Neural cell (in vitro differentiated cells): ENCODE measurements at regions not wholly inside any gene's neighbourhood (a gene's known extent, or its start where the extent isn't known, plus 50 kb on each side); places are given as distances from the start of the nearest gene placed in this dataset.

Source experiments
- H2AFZ ChIP-seq: fragments of 200-600, 300-800 bp; sonication (generic), shearing (Covaris generic); 2 replicates; pipeline ENCODE4 v1.6.0; 2014; ENCODE audit warnings: low read depth, mild to moderate bottlenecking, antibody characterized with exemption, low read length, moderate library complexity
- H3F3A ChIP-seq: fragments of 200-600 bp; shearing (Covaris generic); 2 replicates; pipeline ENCODE4 v1.6.1; 2016; ENCODE audit warnings: mild to moderate bottlenecking, moderate library complexity, mixed read lengths, antibody characterized with exemption, low read length; ENCODE audit not compliant: insufficient read depth, poor library complexity, severe bottlenecking
- H3K27ac ChIP-seq: fragments of 200-600, 300-800 bp; sonication (generic), shearing (Covaris generic); 2 replicates; pipeline ENCODE4 v1.5.1; 2014; ENCODE audit warnings: mild to moderate bottlenecking, low read length, moderate library complexity
- H3K27me3 ChIP-seq: fragments of 300-800, 200-600 bp; sonication (generic), shearing (Covaris generic); 2 replicates; pipeline ENCODE4 v1.6.0; 2014; ENCODE audit warnings: mild to moderate bottlenecking, low read depth, low read length, moderate library complexity; ENCODE audit not compliant: insufficient read depth
- H3K36me3 ChIP-seq: fragments of 300-800, 200-600 bp; sonication (generic), shearing (Covaris generic); 2 replicates; pipeline ENCODE4 v1.5.1; 2014; ENCODE audit warnings: mild to moderate bottlenecking, antibody characterized with exemption, low read length, moderate library complexity; ENCODE audit not compliant: insufficient read depth
- H3K4me2 ChIP-seq: fragments of 300-800, 200-600 bp; sonication (generic), shearing (Covaris generic); 2 replicates; pipeline ENCODE4 v1.6.0; 2014; ENCODE audit warnings: mild to moderate bottlenecking, low read length
- H3K4me3 ChIP-seq: fragments of 300-800, 200-600 bp; sonication (generic), shearing (Covaris generic); 2 replicates; pipeline ENCODE4 v1.5.1; 2014; ENCODE audit warnings: mild to moderate bottlenecking, low read length, moderate library complexity
- H3K79me2 ChIP-seq: fragments of 200-600 bp; shearing (Covaris generic); replicated peaks from 2 replicates; pipeline ENCODE4 v1.6.0; 2014; ENCODE audit warnings: mild to moderate bottlenecking, low read length, moderate library complexity; ENCODE audit not compliant: insufficient read depth
- H3K9ac ChIP-seq: fragments of 300-800, 200-600 bp; sonication (generic), shearing (Covaris generic); 2 replicates; pipeline ENCODE4 v1.6.1; 2016; ENCODE audit warnings: mild to moderate bottlenecking, low read length, mixed read lengths
- H3K9me2 ChIP-seq: fragments of 200-600 bp; shearing (Covaris generic); 2 replicates; pipeline ENCODE4 v1.6.1; 2016; ENCODE audit warnings: mild to moderate bottlenecking, low read length, mixed read lengths; ENCODE audit not compliant: insufficient read depth
- H3K9me3 ChIP-seq: fragments of 200-600, 300-800 bp; sonication (generic), shearing (Covaris generic); 2 replicates; pipeline ENCODE4 v1.6.1; 2016; ENCODE audit warnings: mild to moderate bottlenecking, mixed run types, low read length, moderate library complexity, mixed read lengths
- H4K20me1 ChIP-seq: fragments of 200-600 bp; shearing (Covaris generic); 2 replicates; pipeline ENCODE4 v1.6.1; 2016; ENCODE audit warnings: mild to moderate bottlenecking, mixed run types; ENCODE audit not compliant: insufficient read depth
- CTCF ChIP-seq: fragments of 450-650 bp; IDR thresholded peaks from 2 replicates; pipeline ENCODE4 v1.5.1; 2014; ENCODE audit warnings: antibody characterized with exemption, mild to moderate bottlenecking, moderate library complexity; ENCODE audit not compliant: poor library complexity, severe bottlenecking
- EP300 ChIP-seq: fragments of 450-650 bp; conservative IDR thresholded peaks from 2 replicates; pipeline ENCODE4 v1.6.1; 2014; ENCODE audit warnings: antibody characterized with exemption, mild to moderate bottlenecking, moderate library complexity; ENCODE audit not compliant: poor library complexity, severe bottlenecking
- EZH2 ChIP-seq: fragments of 200-600, 300-800 bp; shearing (Covaris generic), sonication (generic); IDR thresholded peaks from 2 replicates; pipeline ENCODE4 v1.6.1; 2014; ENCODE audit warnings: antibody characterized with exemption, low read length, borderline replicate concordance, mild to moderate bottlenecking; ENCODE audit not compliant: insufficient read depth, poor library complexity, severe bottlenecking
- MXI1 ChIP-seq: fragments of 450-650 bp; conservative IDR thresholded peaks from 2 replicates; pipeline ENCODE4 v1.6.1; 2014; ENCODE audit warnings: antibody characterized with exemption, mild to moderate bottlenecking; ENCODE audit not compliant: poor library complexity, severe bottlenecking
- POLR2AphosphoS5 ChIP-seq: IDR thresholded peaks from 2 replicates; pipeline ENCODE4 v1.6.1; 2012
- RAD21 ChIP-seq: fragments of 450-650 bp; conservative IDR thresholded peaks from 2 replicates; pipeline ENCODE4 v1.6.1; 2014; ENCODE audit warnings: antibody characterized with exemption, mild to moderate bottlenecking, moderate library complexity
- REST ChIP-seq: IDR thresholded peaks from 2 replicates; pipeline ENCODE4 v1.6.1; 2012; ENCODE audit warnings: borderline replicate concordance
- SMC3 ChIP-seq: fragments of 450-650 bp; conservative IDR thresholded peaks from 2 replicates; pipeline ENCODE4 v1.6.1; 2014; ENCODE audit warnings: antibody characterized with exemption, mild to moderate bottlenecking, moderate library complexity; ENCODE audit not compliant: poor library complexity
- TAF1 ChIP-seq: IDR thresholded peaks from 2 replicates; pipeline ENCODE4 v1.6.1; 2012; ENCODE audit warnings: low read depth

DNA sequence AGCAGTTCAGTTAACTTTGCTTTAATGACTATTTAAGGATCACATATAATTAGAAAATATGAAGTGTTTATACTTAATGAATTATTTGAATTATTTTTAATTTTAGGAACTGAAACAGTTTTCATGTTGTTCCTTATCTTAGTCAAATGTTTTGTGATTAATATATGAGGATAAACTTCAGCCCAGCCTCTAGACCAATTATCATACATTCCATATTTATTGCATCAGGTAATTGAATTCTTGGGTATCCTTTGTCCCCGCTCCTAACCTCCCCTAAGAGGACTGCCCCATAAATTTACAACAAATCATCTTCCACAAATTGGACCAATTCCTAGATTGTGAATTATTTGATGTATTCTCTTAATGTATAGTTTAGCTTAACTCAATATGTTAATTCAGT lies 74.8 kb downstream of the ZNF622 start:
- Histone ChIP-seq H3K36me3 (no peaks in the 10 kb centered on the region), H3F3A (no peaks in the 10 kb centered on the region), H3K27ac (no peak overlapping the region), H3K27me3 (no peaks in the 10 kb centered on the region), H3K9ac (no peak overlapping the region), H3K79me2 (no peaks in the 10 kb centered on the region), H3K9me3 (no peaks in the 10 kb centered on the region), H3K4me2 (no peak overlapping the region), H2AFZ (no peak overlapping the region), H4K20me1 (no peaks in the 10 kb centered on the region), H3K4me3 (no peak overlapping the region), H3K9me2 (no peaks in the 10 kb centered on the region)
- TF ChIP-seq SMC3 (no peak), TAF1 (no peak), RAD21 (no peak), MXI1 (no peak), REST (no peak), EP300 (no peak), EZH2 (no peak), CTCF (no peak), POLR2AphosphoS5 (no peak)

DNA sequence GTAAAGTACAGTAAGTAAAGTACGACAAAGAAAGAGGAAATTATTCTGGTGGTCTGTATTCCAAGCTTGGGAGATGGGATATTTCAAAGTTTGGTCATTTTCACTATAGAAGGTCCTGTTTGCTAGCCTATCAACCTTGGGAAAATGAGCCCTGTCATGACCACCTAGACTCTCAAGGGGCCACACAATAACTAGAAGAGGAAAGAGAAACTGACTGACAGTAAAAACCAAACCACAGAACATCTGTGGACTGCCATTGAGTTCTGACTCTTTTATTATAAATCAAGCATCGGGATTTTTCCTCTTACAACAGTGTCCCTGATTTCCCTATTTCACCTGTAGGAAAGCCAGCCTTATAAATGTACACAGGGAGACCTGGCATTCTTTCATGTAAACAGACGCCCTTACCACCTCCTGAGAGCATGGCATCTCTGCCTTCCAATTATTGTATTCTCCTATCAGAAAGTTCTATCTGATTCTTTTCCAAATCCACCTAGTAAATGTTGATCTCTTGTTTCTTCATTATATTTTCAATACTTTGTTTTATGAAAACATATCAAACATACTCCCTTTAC lies 80.0 kb downstream of the ZNF622 start:
- no peak overlapping the region for H2AFZ ChIP-seq
- H3K4me2 ChIP-seq = no peak overlapping the region
- no peaks in the 10 kb centered on the region for H3K36me3 ChIP-seq
- H3K4me3 ChIP-seq = no peak overlapping the region
- TF ChIP-seq EZH2 = no peak
- TF ChIP-seq TAF1 = no peak
- TF ChIP-seq CTCF = no peak
- no peak for TF ChIP-seq POLR2AphosphoS5
- no peak for TF ChIP-seq EP300
- TF ChIP-seq MXI1 = no peak
- no peak for TF ChIP-seq RAD21
- no peak for TF ChIP-seq SMC3
- TF ChIP-seq REST = no peak
- H3K27ac ChIP-seq = no peak overlapping the region
- no peaks in the 10 kb centered on the region for H3F3A ChIP-seq
- H3K9me3 ChIP-seq = no peaks in the 10 kb centered on the region
- no peaks in the 10 kb centered on the region for H3K27me3 ChIP-seq
- no peaks in the 10 kb centered on the region for H3K79me2 ChIP-seq
- no peaks in the 10 kb centered on the region for H4K20me1 ChIP-seq
- no peaks in the 10 kb centered on the region for H3K9me2 ChIP-seq
- no peak overlapping the region for H3K9ac ChIP-seq
